ENCODE measurements at regions not wholly inside any gene's neighbourhood (a gene's known extent, or its start where the extent isn't known, plus 50 kb on each side); places are given as distances from the start of the nearest gene placed in this dataset.

GRCh38 chr12:105933671-105934665, 204.8 kb downstream of the NUAK1 start:
- intact Hi-C loops (cut with DNase I; ENCODE audit: low total_unique reads), result no loop called here
- peak; percentile 48 to 77 for DNase-seq

DNA sequence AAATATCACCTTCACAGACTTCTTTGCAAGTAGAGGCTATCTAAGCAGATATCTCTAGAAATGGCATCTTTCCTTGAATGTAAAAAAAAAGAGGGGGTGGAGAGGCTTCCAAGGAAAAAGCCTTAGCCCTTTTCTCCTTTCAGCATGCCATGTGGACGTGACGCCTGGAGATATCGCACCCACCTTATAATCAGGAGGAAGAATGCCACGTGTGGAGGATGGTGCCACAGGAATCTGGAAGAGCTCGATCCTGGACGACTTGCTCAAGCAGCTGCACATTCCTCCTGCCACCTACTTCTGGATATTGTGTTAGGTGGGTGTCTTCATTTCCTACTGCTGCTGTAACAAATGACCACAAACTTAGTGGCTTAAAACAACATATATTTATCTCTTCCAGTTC, 203.6 kb downstream of the NUAK1 start:
- no peak for TF ChIP-seq POLR2A (IDR thresholded peaks at IDR 0.05)
- TF ChIP-seq, protein P1, sequence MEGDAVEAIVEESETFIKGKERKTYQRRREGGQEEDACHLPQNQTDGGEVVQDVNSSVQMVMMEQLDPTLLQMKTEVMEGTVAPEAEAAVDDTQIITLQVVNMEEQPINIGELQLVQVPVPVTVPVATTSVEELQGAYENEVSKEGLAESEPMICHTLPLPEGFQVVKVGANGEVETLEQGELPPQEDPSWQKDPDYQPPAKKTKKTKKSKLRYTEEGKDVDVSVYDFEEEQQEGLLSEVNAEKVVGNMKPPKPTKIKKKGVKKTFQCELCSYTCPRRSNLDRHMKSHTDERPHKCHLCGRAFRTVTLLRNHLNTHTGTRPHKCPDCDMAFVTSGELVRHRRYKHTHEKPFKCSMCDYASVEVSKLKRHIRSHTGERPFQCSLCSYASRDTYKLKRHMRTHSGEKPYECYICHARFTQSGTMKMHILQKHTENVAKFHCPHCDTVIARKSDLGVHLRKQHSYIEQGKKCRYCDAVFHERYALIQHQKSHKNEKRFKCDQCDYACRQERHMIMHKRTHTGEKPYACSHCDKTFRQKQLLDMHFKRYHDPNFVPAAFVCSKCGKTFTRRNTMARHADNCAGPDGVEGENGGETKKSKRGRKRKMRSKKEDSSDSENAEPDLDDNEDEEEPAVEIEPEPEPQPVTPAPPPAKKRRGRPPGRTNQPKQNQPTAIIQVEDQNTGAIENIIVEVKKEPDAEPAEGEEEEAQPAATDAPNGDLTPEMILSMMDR (IDR thresholded peaks at IDR 0.05), result no peak
- Histone ChIP-seq H3K4me1 (no peaks in the 10 kb centered on the region), H3K36me3 (no peaks in the 10 kb centered on the region), H3K4me3 (no peak overlapping the region), H3K27ac (peak overlapping the region in 1 of 2 donors; percentile 38), H3K27me3 (no peaks in the 10 kb centered on the region), H3K9me3 (no peaks in the 10 kb centered on the region)
- no peak for DNase-seq
- intact Hi-C loops (cut with DNase I; ENCODE audit: low total_unique reads), result no loop called here

More at GRCh38 chr12:105933671-105934665, 204.8 kb downstream of the NUAK1 start:
- Histone ChIP-seq H3K27me3 (no peaks in the 10 kb centered on the region), H3K27ac (peak overlapping the region; percentile 15 to 38), H3K9me3 (no peaks in the 10 kb centered on the region), H3K4me3 (no peak overlapping the region), H3K36me3 (no peaks in the 10 kb centered on the region), H3K4me1 (no peaks in the 10 kb centered on the region)
- TF ChIP-seq POLR2A (IDR thresholded peaks at IDR 0.05), result no peak
- TF ChIP-seq, protein P1 (IDR thresholded peaks at IDR 0.05), result no peak

DNA sequence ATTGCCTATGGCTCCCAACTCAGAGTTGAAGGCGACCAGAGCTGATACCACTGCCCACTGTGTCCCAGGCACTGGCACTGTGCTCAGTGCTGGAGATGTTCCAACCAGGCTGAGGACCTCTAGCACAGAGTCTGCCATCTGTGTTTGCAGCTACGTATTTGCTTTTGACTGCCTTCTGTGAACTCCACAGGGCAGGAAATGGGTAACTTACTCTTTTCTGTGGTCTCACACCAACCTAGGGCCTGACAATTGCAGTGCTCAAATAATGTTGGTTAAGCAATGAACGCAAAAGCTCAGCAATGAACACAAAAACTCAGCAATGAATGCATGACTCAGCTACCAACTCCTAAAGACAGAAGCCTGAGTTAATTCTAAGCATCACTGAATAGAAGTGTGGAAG, 202.8 kb downstream of the NUAK1 start:
- H3K9me3 ChIP-seq, result no peaks in the 10 kb centered on the region
- no peak overlapping the region for H3K27ac ChIP-seq
- H3K36me3 ChIP-seq, result no peaks in the 10 kb centered on the region
- intact Hi-C loops (cut with DNase I; ENCODE audit: low total_unique reads), result no loop called here
- no peak for DNase-seq
- no peaks in the 10 kb centered on the region for H3K27me3 ChIP-seq
- no peaks in the 10 kb centered on the region for H3K4me1 ChIP-seq
- no peak overlapping the region for H3K4me3 ChIP-seq
- TF ChIP-seq, protein P1 (IDR thresholded peaks at IDR 0.05), result no peak
- no peak for TF ChIP-seq POLR2A (IDR thresholded peaks at IDR 0.05)

DNA sequence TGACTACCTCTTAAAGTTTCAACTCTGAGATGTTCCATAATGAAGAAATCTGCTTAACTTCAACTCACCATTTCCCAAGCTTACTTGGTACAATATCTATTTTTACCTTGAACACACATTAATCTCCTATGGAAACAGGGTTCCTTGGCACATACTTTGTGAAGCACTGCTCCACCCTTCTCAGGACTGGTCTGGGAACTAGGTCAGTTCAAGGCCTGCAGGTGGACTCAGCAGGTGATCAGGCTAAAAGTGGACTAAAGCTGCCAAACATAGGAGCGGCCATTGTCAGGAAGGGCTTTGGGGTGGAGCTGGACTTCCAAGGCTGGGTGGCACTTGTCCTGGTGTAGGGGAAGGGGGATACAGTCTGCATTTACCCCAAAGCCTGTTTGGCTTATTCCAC, 202.3 kb downstream of the NUAK1 start:
- Histone ChIP-seq H3K4me1 (no peaks in the 10 kb centered on the region), H3K27ac (no peak overlapping the region), H3K4me3 (no peak overlapping the region), H3K36me3 (no peaks in the 10 kb centered on the region), H3K27me3 (no peaks in the 10 kb centered on the region), H3K9me3 (no peaks in the 10 kb centered on the region)
- intact Hi-C loops (cut with DNase I; ENCODE audit: low total_unique reads), result no loop called here
- no peak for DNase-seq
- TF ChIP-seq, protein P1 (IDR thresholded peaks at IDR 0.05), result no peak
- TF ChIP-seq POLR2A (IDR thresholded peaks at IDR 0.05), result no peak

- Histone ChIP-seq H3K9me3 (no peaks in the 10 kb centered on the region), H3K4me1 (no peaks in the 10 kb centered on the region), H3K36me3 (no peaks in the 10 kb centered on the region), H3K4me3 (no peak overlapping the region), H3K27ac (no peak overlapping the region), H3K27me3 (no peaks in the 10 kb centered on the region)
- TF ChIP-seq, protein P1 (IDR thresholded peaks at IDR 0.05), result no peak
- no peak for TF ChIP-seq POLR2A (IDR thresholded peaks at IDR 0.05)
- intact Hi-C loops (cut with DNase I; ENCODE audit: low total_unique reads), result no loop called here
- DNase-seq, result no peak
Measured at GRCh38 chr12:105937009-105937408, 201.7 kb downstream of the NUAK1 start.

Data from uterus (tissue), 3 donors.